ENCODE measurements at regions not wholly inside any gene's neighbourhood (a gene's known extent, or its start where the extent isn't known, plus 50 kb on each side); places are given as distances from the start of the nearest gene placed in this dataset.

DNA sequence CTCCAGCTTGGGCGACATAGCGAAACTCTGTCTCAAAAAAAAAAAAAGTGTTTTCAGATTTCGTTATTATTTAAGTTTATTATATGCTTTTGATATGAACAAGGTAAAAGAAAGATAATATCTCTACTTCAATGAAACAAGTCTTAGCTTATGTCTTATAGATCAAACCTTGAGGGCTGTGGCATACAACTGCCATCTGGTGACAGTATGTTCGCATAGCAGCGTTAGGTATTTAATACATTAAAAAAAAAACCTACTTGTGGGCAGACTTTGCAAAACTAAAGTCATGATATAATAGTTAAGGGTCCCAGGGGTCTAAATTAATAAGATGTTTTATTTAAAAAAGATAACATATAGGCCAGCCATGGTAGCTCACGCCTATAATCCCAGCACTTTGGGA, 161.2 kb upstream of the AMOT start:
- DNase-seq (ENCODE audit: low read depth in 1 of 2, low spot score in 1 of 2): no peak
- Histone ChIP-seq H3K27me3 (ENCODE audit: insufficient read depth, poor library complexity, severe bottlenecking) (no peaks in the 10 kb centered on the region), H3K4me3 (replicated peaks; ENCODE audit: insufficient read depth, low read length) (no peak overlapping the region), H3K27ac (replicated peaks) (no peak overlapping the region)
- TF ChIP-seq, protein P1, sequence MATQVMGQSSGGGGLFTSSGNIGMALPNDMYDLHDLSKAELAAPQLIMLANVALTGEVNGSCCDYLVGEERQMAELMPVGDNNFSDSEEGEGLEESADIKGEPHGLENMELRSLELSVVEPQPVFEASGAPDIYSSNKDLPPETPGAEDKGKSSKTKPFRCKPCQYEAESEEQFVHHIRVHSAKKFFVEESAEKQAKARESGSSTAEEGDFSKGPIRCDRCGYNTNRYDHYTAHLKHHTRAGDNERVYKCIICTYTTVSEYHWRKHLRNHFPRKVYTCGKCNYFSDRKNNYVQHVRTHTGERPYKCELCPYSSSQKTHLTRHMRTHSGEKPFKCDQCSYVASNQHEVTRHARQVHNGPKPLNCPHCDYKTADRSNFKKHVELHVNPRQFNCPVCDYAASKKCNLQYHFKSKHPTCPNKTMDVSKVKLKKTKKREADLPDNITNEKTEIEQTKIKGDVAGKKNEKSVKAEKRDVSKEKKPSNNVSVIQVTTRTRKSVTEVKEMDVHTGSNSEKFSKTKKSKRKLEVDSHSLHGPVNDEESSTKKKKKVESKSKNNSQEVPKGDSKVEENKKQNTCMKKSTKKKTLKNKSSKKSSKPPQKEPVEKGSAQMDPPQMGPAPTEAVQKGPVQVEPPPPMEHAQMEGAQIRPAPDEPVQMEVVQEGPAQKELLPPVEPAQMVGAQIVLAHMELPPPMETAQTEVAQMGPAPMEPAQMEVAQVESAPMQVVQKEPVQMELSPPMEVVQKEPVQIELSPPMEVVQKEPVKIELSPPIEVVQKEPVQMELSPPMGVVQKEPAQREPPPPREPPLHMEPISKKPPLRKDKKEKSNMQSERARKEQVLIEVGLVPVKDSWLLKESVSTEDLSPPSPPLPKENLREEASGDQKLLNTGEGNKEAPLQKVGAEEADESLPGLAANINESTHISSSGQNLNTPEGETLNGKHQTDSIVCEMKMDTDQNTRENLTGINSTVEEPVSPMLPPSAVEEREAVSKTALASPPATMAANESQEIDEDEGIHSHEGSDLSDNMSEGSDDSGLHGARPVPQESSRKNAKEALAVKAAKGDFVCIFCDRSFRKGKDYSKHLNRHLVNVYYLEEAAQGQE (IDR thresholded peaks at IDR 0.05; ENCODE audit: insufficient replicate concordance, low read depth): no peak
- TF ChIP-seq GABPA (IDR thresholded peaks at IDR 0.05; ENCODE audit: low read depth) (no peak), SPI1 (IDR thresholded peaks at IDR 0.05; ENCODE audit: borderline replicate concordance, low read depth) (no peak)

DNA sequence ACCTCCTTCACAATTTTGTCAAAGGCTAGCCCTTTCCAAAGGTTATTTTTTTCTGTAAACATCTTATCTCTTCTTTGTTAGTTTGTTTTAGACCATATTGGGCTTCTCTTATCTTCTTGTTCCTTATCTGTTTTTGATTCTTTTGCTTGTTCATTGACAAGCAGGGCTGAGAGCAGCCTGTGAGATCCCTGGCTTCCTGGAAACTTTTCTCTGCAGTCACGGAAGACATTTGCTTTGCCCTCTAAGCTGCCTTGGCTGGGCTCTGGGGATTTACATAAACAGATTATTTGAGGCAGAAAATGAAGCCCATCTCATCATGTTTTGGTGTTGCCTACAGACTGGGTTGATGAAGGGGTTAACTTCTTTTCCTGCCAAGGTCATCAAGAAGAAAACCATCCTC, 157.4 kb upstream of the AMOT start:
- Histone ChIP-seq H3K4me3 (replicated peaks; ENCODE audit: insufficient read depth, low read length) (no peak overlapping the region), H3K27me3 (ENCODE audit: insufficient read depth, poor library complexity, severe bottlenecking) (no peaks in the 10 kb centered on the region), H3K27ac (replicated peaks) (no peak overlapping the region)
- TF ChIP-seq, protein P2, sequence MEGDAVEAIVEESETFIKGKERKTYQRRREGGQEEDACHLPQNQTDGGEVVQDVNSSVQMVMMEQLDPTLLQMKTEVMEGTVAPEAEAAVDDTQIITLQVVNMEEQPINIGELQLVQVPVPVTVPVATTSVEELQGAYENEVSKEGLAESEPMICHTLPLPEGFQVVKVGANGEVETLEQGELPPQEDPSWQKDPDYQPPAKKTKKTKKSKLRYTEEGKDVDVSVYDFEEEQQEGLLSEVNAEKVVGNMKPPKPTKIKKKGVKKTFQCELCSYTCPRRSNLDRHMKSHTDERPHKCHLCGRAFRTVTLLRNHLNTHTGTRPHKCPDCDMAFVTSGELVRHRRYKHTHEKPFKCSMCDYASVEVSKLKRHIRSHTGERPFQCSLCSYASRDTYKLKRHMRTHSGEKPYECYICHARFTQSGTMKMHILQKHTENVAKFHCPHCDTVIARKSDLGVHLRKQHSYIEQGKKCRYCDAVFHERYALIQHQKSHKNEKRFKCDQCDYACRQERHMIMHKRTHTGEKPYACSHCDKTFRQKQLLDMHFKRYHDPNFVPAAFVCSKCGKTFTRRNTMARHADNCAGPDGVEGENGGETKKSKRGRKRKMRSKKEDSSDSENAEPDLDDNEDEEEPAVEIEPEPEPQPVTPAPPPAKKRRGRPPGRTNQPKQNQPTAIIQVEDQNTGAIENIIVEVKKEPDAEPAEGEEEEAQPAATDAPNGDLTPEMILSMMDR (IDR thresholded peaks at IDR 0.05; ENCODE audit: insufficient read depth, low read length): no peak
- TF ChIP-seq SPI1 (IDR thresholded peaks at IDR 0.05; ENCODE audit: borderline replicate concordance, low read depth) (no peak), POLR2AphosphoS5 (IDR thresholded peaks at IDR 0.05; ENCODE audit: low read depth) (no peak), GABPA (IDR thresholded peaks at IDR 0.05; ENCODE audit: low read depth) (no peak)
- TF ChIP-seq, protein P1 (IDR thresholded peaks at IDR 0.05; ENCODE audit: insufficient replicate concordance, low read depth): no peak
- DNase-seq (ENCODE audit: low read depth in 1 of 2, low spot score in 1 of 2): no peak

DNA sequence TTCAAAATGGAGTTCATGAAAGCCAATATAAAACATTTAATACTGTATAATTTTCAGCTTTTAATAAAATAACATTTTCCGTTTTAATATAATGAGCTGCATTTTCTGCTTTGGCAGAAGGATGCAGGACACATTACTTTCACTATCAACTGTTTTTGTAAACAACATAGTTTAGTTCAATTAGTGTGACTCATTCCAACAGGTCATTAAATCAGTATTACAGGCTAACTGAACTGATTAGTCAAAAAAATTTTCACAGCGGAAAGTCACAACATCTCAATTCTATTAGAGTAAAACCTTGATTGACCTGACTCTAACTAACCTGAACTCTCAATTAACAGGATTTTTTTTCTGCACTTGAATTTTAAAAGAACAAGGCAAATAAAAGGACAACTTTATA, 151.2 kb upstream of the AMOT start:
- no peak for DNase-seq (ENCODE audit: low read depth in 1 of 2, low spot score in 1 of 2)
- no peak overlapping the region for H3K27ac ChIP-seq (replicated peaks)
- H3K27me3 ChIP-seq (ENCODE audit: insufficient read depth, poor library complexity, severe bottlenecking): no peaks in the 10 kb centered on the region
- H3K4me3 ChIP-seq (replicated peaks; ENCODE audit: insufficient read depth, low read length): no peak overlapping the region
- TF ChIP-seq, protein P2 (IDR thresholded peaks at IDR 0.05; ENCODE audit: insufficient read depth, low read length): no peak
- TF ChIP-seq SPI1 (IDR thresholded peaks at IDR 0.05; ENCODE audit: borderline replicate concordance, low read depth) (no peak), GABPA (IDR thresholded peaks at IDR 0.05; ENCODE audit: low read depth) (no peak), POLR2AphosphoS5 (IDR thresholded peaks at IDR 0.05; ENCODE audit: low read depth) (no peak)

DNA sequence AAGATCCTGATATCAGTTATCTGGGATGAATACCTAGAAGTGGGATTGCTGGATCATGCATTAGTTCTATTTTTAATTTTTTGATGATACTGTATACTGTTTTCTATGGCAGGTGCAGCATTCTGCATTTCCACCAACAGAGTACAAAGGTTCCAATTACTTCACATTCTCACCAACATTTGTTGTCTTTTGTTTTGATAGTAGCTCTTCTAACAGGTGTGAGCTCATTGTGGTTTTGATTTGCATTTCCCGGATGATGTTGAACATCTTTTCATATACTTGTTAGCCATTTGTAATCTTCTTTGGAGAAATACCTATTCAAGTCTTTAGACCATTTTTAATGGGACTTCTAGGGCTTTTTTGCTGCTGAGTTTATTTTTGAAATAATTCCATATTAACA, 139.2 kb upstream of the AMOT start:
- H3K27ac ChIP-seq (replicated peaks): no peak overlapping the region
- no peaks in the 10 kb centered on the region for H3K27me3 ChIP-seq (ENCODE audit: insufficient read depth, poor library complexity, severe bottlenecking)
- TF ChIP-seq, protein P1 (IDR thresholded peaks at IDR 0.05; ENCODE audit: insufficient replicate concordance, low read depth): no peak
- no peak for TF ChIP-seq POLR2AphosphoS5 (IDR thresholded peaks at IDR 0.05; ENCODE audit: low read depth)
- TF ChIP-seq SPI1 (IDR thresholded peaks at IDR 0.05; ENCODE audit: borderline replicate concordance, low read depth): no peak
- TF ChIP-seq, protein P2 (IDR thresholded peaks at IDR 0.05; ENCODE audit: insufficient read depth, low read length): no peak
- no peak for TF ChIP-seq GABPA (IDR thresholded peaks at IDR 0.05; ENCODE audit: low read depth)
- no peak for DNase-seq (ENCODE audit: low read depth in 1 of 2, low spot score in 1 of 2)
- H3K4me3 ChIP-seq (replicated peaks; ENCODE audit: insufficient read depth, low read length): no peak overlapping the region
